Activated T-cell treated with anti-CD3 and anti-CD28 coated beads, Interleukin-2, amount 50 U/mL, for 48 hours (primary cell): ENCODE measurements at regions not wholly inside any gene's neighbourhood (a gene's known extent, or its start where the extent isn't known, plus 50 kb on each side); places are given as distances from the start of the nearest gene placed in this dataset.
"Not testable (repeated sequence)": the region's sequence is repeated elsewhere in the genome, so short reads cannot be mapped to it uniquely, and the experiment has no call there.

Experiments
- DNase-seq, 2 experiments: peaks; one replicate each; pipeline ENCODE4 v3.0.0-alpha.2; 2020

- DNase-seq = no peak
These were observed 120.2 kb upstream of the SALL1 start for GRCh38 chr16:51271156-51271701.

- no peak for DNase-seq
These were observed 117.2 kb upstream of the SALL1 start for GRCh38 chr16:51268237-51268636.

GRCh38 chr16:51267681-51268080, 116.6 kb upstream of the SALL1 start:
- DNase-seq = no peak

GRCh38 chr16:51262428-51262827, 111.4 kb upstream of the SALL1 start:
- no peak for DNase-seq

- DNase-seq = no peak
These were observed 110.8 kb upstream of the SALL1 start for GRCh38 chr16:51261919-51262318.

GRCh38 chr16:51255349-51255972, 104.4 kb upstream of the SALL1 start:
- DNase-seq = no peak

- not testable (repeated sequence) for DNase-seq
These were observed 103.3 kb upstream of the SALL1 start for GRCh38 chr16:51254390-51254789.

GRCh38 chr16:51248217-51248616, 97.1 kb upstream of the SALL1 start:
- no peak for DNase-seq

GRCh38 chr16:51245658-51245995, 94.6 kb upstream of the SALL1 start:
- DNase-seq = no peak

- DNase-seq = no peak
These were observed 94.0 kb upstream of the SALL1 start for GRCh38 chr16:51244887-51245657.

GRCh38 chr16:51243936-51244436, 92.9 kb upstream of the SALL1 start:
- DNase-seq = no peak

- no peak for DNase-seq
These were observed 91.4 kb upstream of the SALL1 start for GRCh38 chr16:51242296-51242994.

GRCh38 chr16:51239196-51239595, 88.1 kb upstream of the SALL1 start:
- DNase-seq = no peak

- DNase-seq = no peak
These were observed 86.8 kb upstream of the SALL1 start for GRCh38 chr16:51237861-51238378.

- DNase-seq = no peak
These were observed 86.1 kb upstream of the SALL1 start for GRCh38 chr16:51237207-51237606.

GRCh38 chr16:51236583-51236982, 85.5 kb upstream of the SALL1 start:
- DNase-seq = no peak

GRCh38 chr16:51231702-51232101, 80.6 kb upstream of the SALL1 start:
- no peak for DNase-seq

GRCh38 chr16:51230035-51230434, 79.0 kb upstream of the SALL1 start:
- DNase-seq = not testable (repeated sequence)

GRCh38 chr16:51228097-51228659, 77.1 kb upstream of the SALL1 start:
- DNase-seq = no peak

GRCh38 chr16:51225878-51226277, 74.8 kb upstream of the SALL1 start:
- DNase-seq = no peak

GRCh38 chr16:51224317-51224716, 73.2 kb upstream of the SALL1 start:
- DNase-seq = no peak

- no peak for DNase-seq
These were observed 70.9 kb upstream of the SALL1 start for GRCh38 chr16:51222016-51222415.

GRCh38 chr16:51211148-51211547, 60.1 kb upstream of the SALL1 start:
- no peak for DNase-seq
